Nephron progenitor cell (in vitro differentiated cells): ENCODE measurements at regions not wholly inside any gene's neighbourhood (a gene's known extent, or its start where the extent isn't known, plus 50 kb on each side); places are given as distances from the start of the nearest gene placed in this dataset.

Experiments
- DNase-seq: peaks from one replicate; pipeline ENCODE4 v3.0.0; 2021
- H3K27ac Mint-ChIP-seq: 2 replicates; pipeline ENCODE4 v1.8.0; 2021; ENCODE audit warnings: mild to moderate bottlenecking, moderate library complexity, mixed read lengths
- H3K27me3 Mint-ChIP-seq: 2 replicates; pipeline ENCODE4 v1.8.0; 2021; ENCODE audit warnings: mild to moderate bottlenecking, low read depth, mixed read lengths; ENCODE audit not compliant: poor library complexity
- H3K36me3 Mint-ChIP-seq: 2 replicates; pipeline ENCODE4 v1.8.0; 2021; ENCODE audit warnings: low read depth, mixed read lengths
- H3K4me1 Mint-ChIP-seq: 2 replicates; pipeline ENCODE4 v1.8.0; 2021; ENCODE audit warnings: mixed read lengths
- H3K4me3 Mint-ChIP-seq: 2 replicates; pipeline ENCODE4 v1.8.0; 2021; ENCODE audit warnings: mild to moderate bottlenecking, moderate library complexity, mixed read lengths
- H3K9me3 Mint-ChIP-seq: 2 replicates; pipeline ENCODE4 v1.8.0; 2021; ENCODE audit warnings: mild to moderate bottlenecking, moderate library complexity, mixed read lengths
- TF ChIP-seq, protein P1 (sequence below): fragments of 200-600 bp; sonication (generic); IDR thresholded peaks from 2 replicates; pipeline ENCODE4 v1.5.0; 2021; ENCODE audit warnings: antibody characterized with exemption

GRCh38 chr1:83012950-83013349 is 986.0 kb downstream of the TTLL7 start:
- TF ChIP-seq, protein P1, sequence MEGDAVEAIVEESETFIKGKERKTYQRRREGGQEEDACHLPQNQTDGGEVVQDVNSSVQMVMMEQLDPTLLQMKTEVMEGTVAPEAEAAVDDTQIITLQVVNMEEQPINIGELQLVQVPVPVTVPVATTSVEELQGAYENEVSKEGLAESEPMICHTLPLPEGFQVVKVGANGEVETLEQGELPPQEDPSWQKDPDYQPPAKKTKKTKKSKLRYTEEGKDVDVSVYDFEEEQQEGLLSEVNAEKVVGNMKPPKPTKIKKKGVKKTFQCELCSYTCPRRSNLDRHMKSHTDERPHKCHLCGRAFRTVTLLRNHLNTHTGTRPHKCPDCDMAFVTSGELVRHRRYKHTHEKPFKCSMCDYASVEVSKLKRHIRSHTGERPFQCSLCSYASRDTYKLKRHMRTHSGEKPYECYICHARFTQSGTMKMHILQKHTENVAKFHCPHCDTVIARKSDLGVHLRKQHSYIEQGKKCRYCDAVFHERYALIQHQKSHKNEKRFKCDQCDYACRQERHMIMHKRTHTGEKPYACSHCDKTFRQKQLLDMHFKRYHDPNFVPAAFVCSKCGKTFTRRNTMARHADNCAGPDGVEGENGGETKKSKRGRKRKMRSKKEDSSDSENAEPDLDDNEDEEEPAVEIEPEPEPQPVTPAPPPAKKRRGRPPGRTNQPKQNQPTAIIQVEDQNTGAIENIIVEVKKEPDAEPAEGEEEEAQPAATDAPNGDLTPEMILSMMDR, result no peak
- no peaks in the 10 kb centered on the region for H3K4me1 Mint-ChIP-seq
- H3K27ac Mint-ChIP-seq, result no peak overlapping the region
- DNase-seq, result no peak
- peaks cover 6% of the 10 kb centered on the region for H3K9me3 Mint-ChIP-seq
- peaks cover 3% of the 10 kb centered on the region for H3K27me3 Mint-ChIP-seq
- H3K36me3 Mint-ChIP-seq, result no peaks in the 10 kb centered on the region
- H3K4me3 Mint-ChIP-seq, result no peak overlapping the region

DNA sequence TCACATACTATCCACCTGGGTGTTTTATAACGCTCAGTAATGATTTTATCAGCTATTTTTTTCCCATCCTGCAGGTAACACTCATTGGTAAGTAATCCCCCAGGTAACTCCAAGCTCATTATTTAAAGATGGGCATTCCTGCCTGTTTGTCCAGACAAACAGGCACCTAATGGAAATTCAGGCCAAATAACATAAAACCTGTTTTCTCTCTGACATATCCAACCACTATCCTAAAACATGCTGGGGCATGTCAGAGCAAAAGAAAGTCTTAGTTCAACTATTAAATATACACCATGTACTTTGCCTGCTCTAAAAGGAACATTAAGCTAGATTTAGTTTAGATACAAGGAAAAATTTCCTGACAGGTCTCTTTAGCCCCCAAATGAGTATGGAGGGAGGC is 987.7 kb downstream of the TTLL7 start:
- Mint-ChIP-seq H3K4me3 (no peak overlapping the region), H3K4me1 (no peaks in the 10 kb centered on the region), H3K27me3 (peaks cover 3% of the 10 kb centered on the region), H3K36me3 (no peaks in the 10 kb centered on the region), H3K9me3 (peaks cover 6% of the 10 kb centered on the region), H3K27ac (no peak overlapping the region)
- TF ChIP-seq, protein P1, result no peak
- no peak for DNase-seq

GRCh38 chr1:83006271-83006670 is 992.7 kb downstream of the TTLL7 start:
- no peak for DNase-seq
- peaks cover 10% of the 10 kb centered on the region for H3K4me1 Mint-ChIP-seq
- peaks cover 6% of the 10 kb centered on the region for H3K9me3 Mint-ChIP-seq
- H3K27me3 Mint-ChIP-seq, result peaks cover 6% of the 10 kb centered on the region
- TF ChIP-seq, protein P1, result no peak
- no peak overlapping the region for H3K27ac Mint-ChIP-seq
- H3K4me3 Mint-ChIP-seq, result no peak overlapping the region
- H3K36me3 Mint-ChIP-seq, result no peaks in the 10 kb centered on the region

- H3K36me3 Mint-ChIP-seq, result no peaks in the 10 kb centered on the region
- H3K4me3 Mint-ChIP-seq, result no peak overlapping the region
- TF ChIP-seq, protein P1, result no peak
- no peaks in the 10 kb centered on the region for H3K9me3 Mint-ChIP-seq
- H3K27me3 Mint-ChIP-seq, result peaks cover 3% of the 10 kb centered on the region
- no peak overlapping the region for H3K27ac Mint-ChIP-seq
- DNase-seq, result no peak
- peaks cover 18% of the 10 kb centered on the region for H3K4me1 Mint-ChIP-seq
These were observed 998.6 kb downstream of the TTLL7 start for GRCh38 chr1:83000286-83000685.

DNA sequence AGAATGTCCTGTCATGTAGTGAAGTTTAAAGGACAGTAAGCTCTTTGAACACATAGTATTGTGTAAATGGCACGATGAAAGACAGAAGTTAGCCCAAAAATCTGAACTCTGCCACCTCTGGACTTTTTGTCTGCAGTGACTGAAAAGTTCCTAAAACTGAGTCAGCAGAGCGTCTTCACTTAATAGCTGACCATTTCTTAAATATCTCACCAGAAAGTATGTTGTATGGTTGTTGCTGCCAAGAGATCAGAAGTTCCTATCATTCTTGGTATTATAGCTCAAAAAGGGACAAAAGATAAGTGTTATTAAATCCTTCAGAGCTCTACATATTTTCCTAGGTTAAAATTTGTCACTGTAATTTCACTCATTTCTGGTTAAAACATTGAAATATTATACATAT is 1003.0 kb downstream of the TTLL7 start:
- H3K4me1 Mint-ChIP-seq, result peaks cover 8% of the 10 kb centered on the region
- no peak overlapping the region for H3K4me3 Mint-ChIP-seq
- no peak for DNase-seq
- no peaks in the 10 kb centered on the region for H3K27me3 Mint-ChIP-seq
- no peaks in the 10 kb centered on the region for H3K36me3 Mint-ChIP-seq
- TF ChIP-seq, protein P1, result no peak
- H3K9me3 Mint-ChIP-seq, result peaks cover 3% of the 10 kb centered on the region
- H3K27ac Mint-ChIP-seq, result no peak overlapping the region

DNA sequence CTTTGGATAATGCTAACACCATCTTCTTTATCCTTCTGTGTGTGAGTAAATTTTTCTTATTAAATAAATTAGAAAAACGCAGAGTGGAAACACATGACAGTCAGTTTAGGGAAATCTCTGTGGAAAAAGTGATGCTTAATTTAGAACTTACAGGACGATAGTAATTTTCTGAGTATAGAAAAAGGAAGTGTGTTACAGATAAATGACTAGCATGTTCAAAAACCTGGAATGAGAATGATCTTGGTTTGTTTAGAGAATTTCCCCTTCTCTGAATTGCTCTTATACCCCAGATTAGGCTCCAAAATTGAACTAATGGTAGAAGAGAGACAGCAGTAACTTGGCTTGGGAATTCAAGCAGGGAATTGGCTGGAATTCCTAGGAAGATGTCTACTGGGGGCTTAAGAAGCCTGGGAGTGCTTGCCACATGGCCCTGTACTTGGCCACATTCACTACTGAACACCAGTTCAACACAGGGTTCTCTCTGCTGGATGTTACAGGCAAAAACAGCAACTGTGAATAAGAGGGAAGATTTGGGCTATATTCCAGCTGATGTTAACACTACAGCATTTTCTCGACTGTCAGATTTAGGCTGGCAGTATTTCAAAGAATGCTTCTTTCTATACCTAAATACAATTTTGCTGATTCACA is 1004.2 kb downstream of the TTLL7 start:
- TF ChIP-seq, protein P1, result no peak
- Mint-ChIP-seq H3K27me3 (no peaks in the 10 kb centered on the region), H3K4me3 (no peak overlapping the region), H3K9me3 (peaks cover 3% of the 10 kb centered on the region), H3K4me1 (peaks cover 8% of the 10 kb centered on the region), H3K27ac (no peak overlapping the region), H3K36me3 (no peaks in the 10 kb centered on the region)
- no peak for DNase-seq
